ENCODE measurements at regions not wholly inside any gene's neighbourhood (a gene's known extent, or its start where the extent isn't known, plus 50 kb on each side); places are given as distances from the start of the nearest gene placed in this dataset.

GRCh38 chr15:35722501-35722900, 176.5 kb upstream of the DPH6 start (continued):
- no peak for TF ChIP-seq ZNF574 (CRISPR knock-in tag; IDR thresholded peaks at IDR 0.05)

DNA sequence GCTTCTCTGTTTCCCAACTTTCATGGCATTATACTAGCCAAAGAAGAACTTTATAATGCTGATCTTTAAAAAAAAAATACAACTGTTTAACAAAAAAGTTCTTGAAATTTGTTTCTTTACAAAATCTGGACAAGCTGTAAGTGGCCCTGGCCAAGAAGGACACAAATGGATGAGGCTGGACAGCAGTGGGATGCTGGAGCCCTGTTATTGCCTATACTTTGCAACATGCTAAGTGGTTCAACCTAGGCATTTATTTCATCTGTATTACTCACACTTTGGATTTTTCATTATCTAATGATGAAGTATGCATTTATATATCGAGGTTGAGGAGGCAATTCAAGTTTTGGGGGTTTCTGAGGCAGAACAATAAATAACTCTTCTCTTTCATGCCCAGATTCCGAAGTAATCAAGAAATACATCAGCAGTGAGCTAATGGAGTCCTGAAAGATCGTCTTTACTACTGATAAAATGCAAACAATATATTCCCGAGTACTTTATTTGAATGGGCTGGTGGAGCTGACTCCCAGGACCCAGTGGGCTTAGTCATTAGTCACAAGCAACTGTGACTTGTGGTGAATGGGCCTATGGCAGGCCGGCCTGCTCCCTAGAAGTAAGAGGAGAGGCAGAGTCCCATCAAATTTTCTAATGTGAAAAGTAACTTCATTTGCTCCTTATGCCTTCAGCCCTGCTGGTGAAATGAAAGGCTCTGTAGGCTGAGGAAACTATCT, 177.3 kb upstream of the DPH6 start:
- Histone ChIP-seq H3K27me3 (ENCODE audit: control insufficient read depth in 1 of 2, insufficient read depth in 2 of 2, low read length in 2 of 2) (no peaks in the 10 kb centered on the region; a peak in 1 of 5 replicates), H2AFZ (ENCODE audit: low read length) (no peak overlapping the region), H3K4me3 (replicated peaks in 1 of 3; ENCODE audit: insufficient read depth in 1 of 3, low read depth in 2 of 3, low read length in 3 of 3) (no peak overlapping the region), H4K20me1 (ENCODE audit: insufficient read depth, low read length) (no peaks in the 10 kb centered on the region), H3K9ac (ENCODE audit: insufficient read depth, low read depth, low read length) (no peak overlapping the region), H3K9me3 (ENCODE audit: low read length) (no peaks in the 10 kb centered on the region), H3K27ac (ENCODE audit: extremely low read length, insufficient read depth, low read length) (no peak overlapping the region), H3K4me1 (ENCODE audit: insufficient read depth, low read length) (no peaks in the 10 kb centered on the region), H3K4me2 (ENCODE audit: low read depth, low read length) (no peak overlapping the region), H3K36me3 (replicated peaks in 1 of 2; ENCODE audit: control insufficient read depth in 1 of 2, insufficient read depth in 2 of 2, low read length in 2 of 2) (no peaks in the 10 kb centered on the region), H3K79me2 (ENCODE audit: insufficient read depth, low read length) (no peaks in the 10 kb centered on the region)
- ATAC-seq (no peak), DNase-seq (ENCODE audit: low spot score) (no peak), FAIRE-seq (no peak)
- in situ Hi-C loops (cut with HindIII; ENCODE audit: extremely low pct_ligation_motif_present, low pct_unique_long_range_greater_than_20kb) (no loop called here), intact Hi-C loops (cut with micrococcal nuclease; ENCODE audit: unreplicated experiment) (no loop called here)
- TF ChIP-seq, protein P1, sequence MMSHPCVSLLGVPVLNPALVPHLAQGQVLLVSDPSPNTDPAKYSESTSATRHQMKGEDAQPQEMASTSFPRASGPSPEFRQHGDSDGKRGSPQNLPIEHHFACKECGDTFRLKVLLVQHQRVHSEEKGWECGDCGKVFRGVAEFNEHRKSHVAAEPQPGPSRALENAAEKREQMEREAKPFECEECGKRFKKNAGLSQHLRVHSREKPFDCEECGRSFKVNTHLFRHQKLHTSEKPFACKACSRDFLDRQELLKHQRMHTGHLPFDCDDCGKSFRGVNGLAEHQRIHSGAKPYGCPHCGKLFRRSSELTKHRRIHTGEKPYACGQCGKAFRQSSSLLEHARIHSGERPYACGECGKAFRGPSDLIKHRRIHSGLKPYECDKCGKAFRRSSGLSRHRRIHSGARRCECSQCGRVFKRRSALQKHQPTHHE (CRISPR knock-in tag; IDR thresholded peaks at IDR 0.05; ENCODE audit: borderline replicate concordance): no peak
- TF ChIP-seq MZF1 (CRISPR knock-in tag; IDR thresholded peaks at IDR 0.05; ENCODE audit: borderline replicate concordance): no peak
- TF ChIP-seq ZNF281 (CRISPR knock-in tag; IDR thresholded peaks at IDR 0.05; ENCODE audit: borderline replicate concordance): no peak
- WGBS (ENCODE audit: low lambda C conversion rate): 2% methylated on average over 5 of the region's 5 CpGs
- CTCF ChIA-PET (ENCODE audit: low intra/inter-chr PET ratio, low total read pairs): no interaction called here
- POLR2A ChIA-PET: no interaction called here
- BruUV-seq (replicated peaks): no TSS peak

All from HepG2 (cell line).